ENCODE measurements at regions not wholly inside any gene's neighbourhood (a gene's known extent, or its start where the extent isn't known, plus 50 kb on each side); places are given as distances from the start of the nearest gene placed in this dataset.
"Not testable (repeated sequence)": the region's sequence is repeated elsewhere in the genome, so short reads cannot be mapped to it uniquely, and the experiment has no call there.

DNA sequence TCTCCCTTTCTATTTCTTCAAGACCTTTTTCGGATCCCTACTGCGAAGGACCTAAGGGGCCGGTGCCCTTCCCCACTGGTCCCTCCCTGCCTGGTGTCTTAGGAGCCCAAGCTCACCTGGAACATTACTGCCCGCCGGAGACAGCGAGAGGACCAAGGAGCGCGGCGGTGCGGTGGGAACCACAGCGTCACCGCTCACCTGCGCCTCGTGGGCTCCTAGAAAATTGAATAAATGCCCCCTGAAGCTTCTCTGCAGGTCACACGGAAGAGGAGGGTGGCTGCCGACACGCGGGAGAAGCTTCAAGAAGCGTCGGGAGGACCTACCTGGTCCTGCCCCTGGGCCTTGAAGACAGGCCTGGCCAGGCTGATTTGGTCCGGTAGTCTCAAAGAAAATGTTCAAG, 65.2 kb downstream of the PPIAL4A start:
- no peaks in the 10 kb centered on the region for H3K9me3 ChIP-seq
- no peak overlapping the region for H3K4me3 ChIP-seq
- no peak overlapping the region for H3K27ac ChIP-seq
- no peaks in the 10 kb centered on the region for H3K4me1 ChIP-seq
- H3K27me3 ChIP-seq = no peaks in the 10 kb centered on the region
- intact Hi-C loops (cut with DNase I; ENCODE audit: low total_unique reads) = no loop called here
- H3K36me3 ChIP-seq = peaks cover 0 to 10% (median 5%) of the 10 kb centered on the region in 4 donors
- 75 to 84% (median 78%) methylated on average over 19 to 21 of the region's 21 CpGs for WGBS, 5 donors
- TF ChIP-seq POLR2A (IDR thresholded peaks at IDR 0.05) (no peak), POLR2AphosphoS5 (IDR thresholded peaks at IDR 0.05) (no peak), EP300 (IDR thresholded peaks at IDR 0.05) (no peak), CTCF (IDR thresholded peaks at IDR 0.05) (no peak)
- DNase-seq = no peak

DNA sequence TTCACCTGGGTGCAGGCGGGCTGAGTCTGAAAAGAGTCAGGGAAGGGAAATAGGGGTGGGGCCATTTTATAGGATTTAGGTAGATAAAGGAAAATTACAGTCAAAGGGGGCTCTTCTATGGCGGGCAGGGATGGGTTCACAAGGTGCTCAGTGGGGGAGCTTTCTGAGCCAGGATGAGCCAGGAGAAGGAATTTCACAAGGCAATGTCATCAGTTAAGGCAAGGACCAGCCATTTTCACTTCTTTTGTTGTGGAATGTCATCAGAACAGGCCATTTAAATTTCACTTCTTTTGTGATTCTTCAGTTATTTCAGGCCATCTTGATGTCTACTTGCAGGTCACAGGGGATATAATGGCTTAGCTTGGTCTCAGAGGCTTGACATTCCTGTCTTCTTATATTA, 66.4 kb downstream of the PPIAL4A start:
- H3K27me3 ChIP-seq; H3K4me3 ChIP-seq; H3K9me3 ChIP-seq; DNase-seq; H3K27ac ChIP-seq; intact Hi-C loops (cut with DNase I; ENCODE audit: low total_unique reads); H3K4me1 ChIP-seq: not testable (repeated sequence)
- H3K36me3 ChIP-seq = peaks cover 0 to 10% (median 5%) of the 10 kb centered on the region in 4 donors
- 39 to 80% (median 62%) methylated on average over 2 of the region's 2 CpGs for WGBS, 5 donors

GRCh38 chr1:120966018-120966417, 76.4 kb downstream of the PPIAL4A start:
- intact Hi-C loops (cut with DNase I; ENCODE audit: low total_unique reads); DNase-seq; H3K36me3 ChIP-seq; H3K27ac ChIP-seq; H3K4me1 ChIP-seq; H3K4me3 ChIP-seq; H3K27me3 ChIP-seq; H3K9me3 ChIP-seq: not testable (repeated sequence)
- WGBS, 5 donors = 0 to 89% (median 39%) methylated on average over 1 to 4 of the region's 5 CpGs; no CpG with 5 or more reads in 1 of the 5 donors

GRCh38 chr1:120972863-120973262, 83.3 kb downstream of the PPIAL4A start:
- H3K27me3 ChIP-seq; H3K9me3 ChIP-seq; intact Hi-C loops (cut with DNase I; ENCODE audit: low total_unique reads); H3K36me3 ChIP-seq; H3K4me1 ChIP-seq; H3K4me3 ChIP-seq: not testable (repeated sequence)
- H3K27ac ChIP-seq = peak overlapping the region in 1 of 5 donors; percentile 39
- 11 to 44% (median 24%) methylated on average over 1 of the region's 2 CpGs for WGBS, 5 donors
- DNase-seq = peak; percentile 51 to 55
- peak in 2 of 3 donors; percentile 15 to 17 for TF ChIP-seq POLR2AphosphoS5 (IDR thresholded peaks at IDR 0.05)

DNA sequence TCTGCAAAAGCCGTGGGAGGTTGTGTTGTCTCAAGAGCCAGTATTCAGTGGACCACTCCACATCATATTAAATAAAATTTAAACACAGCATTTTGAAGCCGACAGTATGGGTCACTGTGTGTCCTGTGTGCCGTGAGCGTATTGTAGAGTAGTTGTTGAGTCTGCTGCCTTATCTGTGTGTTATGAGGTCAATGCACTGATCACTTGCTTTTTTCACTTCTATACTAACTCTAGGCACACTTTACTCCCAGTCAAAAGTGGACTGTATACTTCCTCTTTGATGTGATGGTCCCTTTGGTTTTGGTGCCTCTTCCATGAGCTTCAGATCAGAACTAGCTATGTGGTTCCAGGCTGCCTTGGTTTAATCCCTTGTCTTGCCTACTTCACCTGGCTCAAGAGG, 84.3 kb downstream of the PPIAL4A start:
- not testable (repeated sequence) for DNase-seq

GRCh38 chr1:120977279-120977678, 87.7 kb downstream of the PPIAL4A start:
- H3K27me3 ChIP-seq; H3K27ac ChIP-seq; H3K9me3 ChIP-seq; H3K4me3 ChIP-seq; intact Hi-C loops (cut with DNase I; ENCODE audit: low total_unique reads); H3K4me1 ChIP-seq; DNase-seq; H3K36me3 ChIP-seq: not testable (repeated sequence)
- 46 to 80% (median 66%) methylated on average over 1 to 6 of the region's 6 CpGs for WGBS, 5 donors

More for the DNA sequence above, 84.3 kb downstream of the PPIAL4A start:
- H3K36me3 ChIP-seq; H3K27ac ChIP-seq; H3K27me3 ChIP-seq; intact Hi-C loops (cut with DNase I; ENCODE audit: low total_unique reads); H3K9me3 ChIP-seq; H3K4me3 ChIP-seq; H3K4me1 ChIP-seq: not testable (repeated sequence)
- WGBS, 5 donors = 92 to 97% (median 94%) methylated on average over 4 of the region's 4 CpGs

- not testable (repeated sequence) for DNase-seq, H3K27ac ChIP-seq
Measured at GRCh38 chr1:120981489-120982094, 92.0 kb downstream of the PPIAL4A start.

GRCh38 chr1:120994614-120995013, 105.0 kb downstream of the PPIAL4A start:
- 95 to 100% methylated on average over 1 to 2 of the region's 2 CpGs; no CpG with 5 or more reads in 3 of the 5 donors for whole genome bisulfite sequencing, 5 donors
- H3K27me3 ChIP-seq; H3K9me3 ChIP-seq; H3K4me1 ChIP-seq; DNase-seq; H3K27ac ChIP-seq; intact Hi-C loops (cut with DNase I; ENCODE audit: low total_unique reads); H3K36me3 ChIP-seq; H3K4me3 ChIP-seq: not testable (repeated sequence)

More at GRCh38 chr1:120981489-120982094, 92.0 kb downstream of the PPIAL4A start:
- H3K36me3 ChIP-seq; H3K9me3 ChIP-seq; H3K4me3 ChIP-seq; H3K27me3 ChIP-seq; intact Hi-C loops (cut with DNase I; ENCODE audit: low total_unique reads); H3K4me1 ChIP-seq: not testable (repeated sequence)
- 50 to 73% (median 62%) methylated on average over 1 to 3 of the region's 3 CpGs for WGBS, 5 donors

- WGBS, 5 donors = no CpG with 5 or more reads among the region's 1 CpG
- H3K27ac ChIP-seq; H3K4me1 ChIP-seq; H3K36me3 ChIP-seq; H3K27me3 ChIP-seq; H3K9me3 ChIP-seq; H3K4me3 ChIP-seq; DNase-seq; intact Hi-C loops (cut with DNase I; ENCODE audit: low total_unique reads): not testable (repeated sequence)
Measured at GRCh38 chr1:120995025-120995424, 105.5 kb downstream of the PPIAL4A start.

- WGBS, 5 donors = 71 to 93% (median 87%) methylated on average over 3 of the region's 10 CpGs; no CpG with 5 or more reads in 2 of the 5 donors
- H3K36me3 ChIP-seq; H3K9me3 ChIP-seq; intact Hi-C loops (cut with DNase I; ENCODE audit: low total_unique reads); DNase-seq; H3K4me1 ChIP-seq; H3K27ac ChIP-seq; H3K27me3 ChIP-seq; H3K4me3 ChIP-seq: not testable (repeated sequence)
Measured at GRCh38 chr1:121001090-121001726, 111.6 kb downstream of the PPIAL4A start.

DNA sequence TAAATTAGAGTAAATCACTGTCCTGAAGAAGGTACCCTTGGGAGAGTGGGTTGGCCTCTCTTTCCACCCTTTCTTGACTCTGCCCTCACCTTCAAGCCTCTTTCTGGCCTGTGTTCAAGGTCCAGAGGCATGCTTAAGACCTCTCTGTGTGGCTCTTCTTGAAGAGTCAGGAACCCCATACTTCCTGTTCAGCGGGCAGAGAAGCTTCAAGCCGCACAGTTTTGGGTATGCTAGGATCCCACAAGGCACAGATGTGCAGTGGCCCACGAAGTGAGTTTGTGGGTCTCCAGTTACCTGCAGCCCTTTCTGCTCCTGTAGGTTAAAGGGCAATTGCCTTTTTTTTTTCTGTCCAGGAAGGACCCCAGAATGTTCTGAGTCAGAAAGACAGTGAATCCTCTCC, 113.7 kb downstream of the PPIAL4A start:
- H3K4me3 ChIP-seq; intact Hi-C loops (cut with DNase I; ENCODE audit: low total_unique reads); H3K9me3 ChIP-seq; H3K4me1 ChIP-seq; DNase-seq; H3K27ac ChIP-seq; H3K36me3 ChIP-seq: not testable (repeated sequence)
- 60% methylated on average over 1 of the region's 3 CpGs; no CpG with 5 or more reads in 4 of the 5 donors for WGBS, 5 donors
- peaks cover 0 to 15% (median 5%) of the 10 kb centered on the region in 3 donors for H3K27me3 ChIP-seq
